Ishikawa (cell line): ENCODE measurements at regions not wholly inside any gene's neighbourhood (a gene's known extent, or its start where the extent isn't known, plus 50 kb on each side); places are given as distances from the start of the nearest gene placed in this dataset.

Experiments used
- CEBPB ChIP-seq: IDR thresholded peaks from 2 replicates; pipeline ENCODE4 v1.6.1; 2012
- CREB1 ChIP-seq: IDR thresholded peaks from 2 replicates; pipeline ENCODE4 v1.6.1; 2012; ENCODE audit warnings: low read depth
- EGR1 ChIP-seq: IDR thresholded peaks from 2 replicates; pipeline ENCODE4 v1.6.1; 2012
- EP300 ChIP-seq: IDR thresholded peaks from 2 replicates; pipeline ENCODE4 v1.6.1; 2012; ENCODE audit warnings: borderline replicate concordance
- FOXM1 ChIP-seq: IDR thresholded peaks from 2 replicates; pipeline ENCODE4 v1.6.1; 2012; ENCODE audit warnings: low read depth, borderline replicate concordance
- NFIC ChIP-seq: IDR thresholded peaks from 2 replicates; pipeline ENCODE4 v1.6.1; 2012
- RAD21 ChIP-seq: IDR thresholded peaks from 2 replicates; pipeline ENCODE4 v1.6.1; 2012; ENCODE audit warnings: low read depth
- REST ChIP-seq: IDR thresholded peaks from 2 replicates; pipeline ENCODE4 v1.6.1; 2012; ENCODE audit warnings: low read depth, mild to moderate bottlenecking
- TAF1 ChIP-seq: IDR thresholded peaks from 2 replicates; pipeline ENCODE4 v1.6.1; 2012; ENCODE audit warnings: low read depth, mild to moderate bottlenecking
- TCF12 ChIP-seq: IDR thresholded peaks from 2 replicates; pipeline ENCODE4 v1.6.1; 2012; ENCODE audit warnings: low read depth
- TEAD4 ChIP-seq: IDR thresholded peaks from 2 replicates; pipeline ENCODE4 v1.6.1; 2012
- USF1 ChIP-seq: IDR thresholded peaks from 2 replicates; pipeline ENCODE4 v1.6.1; 2012
- YY1 ChIP-seq: IDR thresholded peaks from 2 replicates; pipeline ENCODE4 v1.6.1; 2012; ENCODE audit warnings: low read depth
- ZBTB7A ChIP-seq: IDR thresholded peaks from 2 replicates; pipeline ENCODE4 v1.6.1; 2012; ENCODE audit warnings: low read depth
- TF ChIP-seq, protein P1 (sequence below): IDR thresholded peaks from 2 replicates; pipeline ENCODE4 v1.6.1; 2012

GRCh38 chr11:96760306-96760705 is 370.5 kb downstream of the JRKL start:
- TF ChIP-seq, protein P1, sequence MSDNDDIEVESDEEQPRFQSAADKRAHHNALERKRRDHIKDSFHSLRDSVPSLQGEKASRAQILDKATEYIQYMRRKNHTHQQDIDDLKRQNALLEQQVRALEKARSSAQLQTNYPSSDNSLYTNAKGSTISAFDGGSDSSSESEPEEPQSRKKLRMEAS: no peak
- no peak for TF ChIP-seq REST

GRCh38 chr11:96760815-96761214 is 371.0 kb downstream of the JRKL start:
- TF ChIP-seq RAD21: no peak
- TF ChIP-seq EGR1: no peak

DNA sequence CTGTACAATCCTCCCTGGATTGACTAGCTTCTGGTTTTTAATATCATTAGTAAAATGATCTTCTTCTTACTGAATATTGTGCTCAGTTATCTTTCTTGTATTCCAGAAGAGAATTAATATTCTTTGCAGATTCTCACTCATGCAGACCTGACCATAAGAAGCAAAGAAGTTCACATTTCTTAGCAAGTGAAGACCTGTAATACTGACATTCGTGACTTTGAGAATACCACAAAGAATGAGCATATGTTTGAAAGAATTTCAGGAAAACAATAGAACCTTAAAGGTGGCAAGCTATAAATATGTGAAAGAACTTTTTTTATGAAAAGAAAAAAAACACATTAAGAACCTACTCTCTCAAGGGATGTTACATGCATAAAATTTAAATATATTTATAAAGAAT is 371.6 kb downstream of the JRKL start:
- TF ChIP-seq, protein P1: no peak
- TF ChIP-seq ZBTB7A: no peak
- no peak for TF ChIP-seq EGR1
- TF ChIP-seq NFIC: no peak
- TF ChIP-seq TEAD4: no peak
- TF ChIP-seq TAF1: no peak
- no peak for TF ChIP-seq CEBPB
- TF ChIP-seq USF1: no peak
- TF ChIP-seq FOXM1: no peak

DNA sequence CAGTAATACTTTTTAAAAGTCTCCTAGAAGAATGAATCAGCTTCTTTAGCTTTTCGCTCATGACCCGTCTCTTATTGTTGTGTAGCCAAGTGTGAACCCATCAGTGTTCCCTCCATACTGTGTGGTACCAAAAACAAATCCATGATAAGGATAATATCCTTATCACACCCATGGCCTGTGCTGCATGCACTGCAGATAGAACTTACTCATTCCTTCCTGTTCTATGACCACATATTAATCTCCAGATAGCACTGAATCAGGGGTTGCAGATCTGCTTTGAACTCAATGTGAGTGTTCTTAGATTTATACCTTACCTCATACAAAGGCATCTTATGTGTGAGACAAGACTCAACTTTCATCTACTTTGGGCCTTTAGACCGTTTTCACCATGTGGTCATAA is 373.4 kb downstream of the JRKL start:
- no peak for TF ChIP-seq NFIC
- TF ChIP-seq FOXM1: no peak
- TF ChIP-seq USF1: no peak

- TF ChIP-seq CEBPB: no peak
- no peak for TF ChIP-seq NFIC
- TF ChIP-seq TEAD4: no peak
- no peak for TF ChIP-seq TCF12
- no peak for TF ChIP-seq USF1
- TF ChIP-seq, protein P1: no peak
- TF ChIP-seq TAF1: no peak
- TF ChIP-seq ZBTB7A: no peak
- no peak for TF ChIP-seq CREB1
- no peak for TF ChIP-seq RAD21
These were observed 388.5 kb downstream of the JRKL start for GRCh38 chr11:96778272-96778671.

DNA sequence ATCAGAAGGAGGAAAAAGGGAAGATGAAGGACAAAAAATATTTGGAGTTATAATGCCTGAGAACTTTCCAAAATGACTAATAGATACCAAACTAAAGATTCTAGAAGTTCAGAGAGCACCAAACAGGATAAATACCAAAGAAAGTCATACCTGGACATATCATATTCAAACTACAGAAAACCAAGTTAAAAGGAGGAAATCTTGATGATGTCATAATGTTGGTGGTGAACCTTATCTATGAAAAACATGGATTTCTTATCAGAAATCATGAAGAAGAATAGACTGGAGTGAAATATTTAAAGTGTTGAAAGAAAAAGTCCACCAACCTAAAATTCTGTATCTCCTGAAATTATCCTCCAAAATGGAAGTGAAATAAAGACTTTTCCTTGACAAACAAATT is 389.2 kb downstream of the JRKL start:
- TF ChIP-seq EP300 (no peak), FOXM1 (no peak)
- TF ChIP-seq, protein P1: no peak

DNA sequence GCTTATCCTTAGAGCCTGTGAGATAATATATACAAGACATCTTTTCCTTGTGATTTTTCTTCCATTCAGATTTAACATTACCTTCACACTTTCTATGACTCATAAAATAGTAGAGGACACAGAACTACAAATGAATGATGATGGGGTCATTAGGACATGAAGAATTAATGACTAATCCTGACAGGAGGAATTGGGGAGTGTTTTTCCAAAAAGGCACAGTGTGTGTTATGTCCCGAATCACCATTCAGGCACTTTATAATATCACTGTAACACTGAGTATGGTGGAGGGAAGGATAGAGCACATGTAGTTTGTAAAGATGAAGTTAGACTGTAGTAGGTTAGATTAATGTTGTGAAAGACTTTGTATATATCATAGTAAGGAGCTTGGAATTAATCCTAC is 391.3 kb downstream of the JRKL start:
- no peak for TF ChIP-seq CEBPB
- no peak for TF ChIP-seq REST
- no peak for TF ChIP-seq CREB1
- TF ChIP-seq FOXM1: no peak
- no peak for TF ChIP-seq RAD21
- no peak for TF ChIP-seq TAF1
- TF ChIP-seq YY1: no peak
